GM18907 (cell line): ENCODE measurements at regions not wholly inside any gene's neighbourhood (a gene's known extent, or its start where the extent isn't known, plus 50 kb on each side); places are given as distances from the start of the nearest gene placed in this dataset.
A peak's percentile ranks its signal among the peaks of the same experiment; 100 is the strongest.

Experiments used
- ATAC-seq: cut with Tn5 transposase; IDR thresholded peaks from one replicate; pipeline ENCODE4 v1.9.1; 2021; ENCODE audit warnings: mild to moderate bottlenecking, moderate library complexity; ENCODE audit not compliant: unreplicated experiment

GRCh38 chr2:134108113-134108512 is 145.8 kb upstream of the MGAT5 start:
- ATAC-seq, result no peak

GRCh38 chr2:134109246-134109645 is 144.6 kb upstream of the MGAT5 start:
- no peak for ATAC-seq

- no peak for ATAC-seq
Measured at GRCh38 chr2:134109725-134110124, 144.1 kb upstream of the MGAT5 start.

- no peak for ATAC-seq
Measured at GRCh38 chr2:134110532-134110931, 143.3 kb upstream of the MGAT5 start.

- ATAC-seq, result no peak
Measured at GRCh38 chr2:134117676-134118075, 136.2 kb upstream of the MGAT5 start.

- peak; percentile 58 for ATAC-seq
Measured at GRCh38 chr2:134118279-134119116, 135.4 kb upstream of the MGAT5 start.

GRCh38 chr2:134119117-134119712 is 134.7 kb upstream of the MGAT5 start:
- ATAC-seq, result peak; percentile 14

GRCh38 chr2:134119713-134120405 is 134.0 kb upstream of the MGAT5 start:
- ATAC-seq, result peak; percentile 67

GRCh38 chr2:134120406-134120732 is 133.5 kb upstream of the MGAT5 start:
- peak; percentile 2 for ATAC-seq

- ATAC-seq, result peak; percentile 53
Measured at GRCh38 chr2:134120733-134121630, 132.9 kb upstream of the MGAT5 start.

- ATAC-seq, result no peak
Measured at GRCh38 chr2:134122610-134123009, 131.3 kb upstream of the MGAT5 start.

GRCh38 chr2:134123332-134123731 is 130.5 kb upstream of the MGAT5 start:
- no peak for ATAC-seq

- ATAC-seq, result no peak
Measured at GRCh38 chr2:134124047-134124753, 129.7 kb upstream of the MGAT5 start.

GRCh38 chr2:134127496-134127895 is 126.4 kb upstream of the MGAT5 start:
- no peak for ATAC-seq

- no peak for ATAC-seq
Measured at GRCh38 chr2:134128746-134129145, 125.1 kb upstream of the MGAT5 start.

- ATAC-seq, result no peak
Measured at GRCh38 chr2:134129900-134130537, 123.9 kb upstream of the MGAT5 start.

- ATAC-seq, result no peak
Measured at GRCh38 chr2:134131681-134132489, 122.0 kb upstream of the MGAT5 start.

GRCh38 chr2:134132490-134132857 is 121.4 kb upstream of the MGAT5 start:
- no peak for ATAC-seq
